Heart right ventricle (tissue), 16 donors: ENCODE measurements at regions not wholly inside any gene's neighbourhood (a gene's known extent, or its start where the extent isn't known, plus 50 kb on each side); places are given as distances from the start of the nearest gene placed in this dataset.
A peak's percentile ranks its signal among the peaks of the same experiment; 100 is the strongest.

ENCODE experiments used
- ATAC-seq, 8 donors: fragments of 200-7000 bp; cut with Tn5 transposase; one replicate each; pipeline ENCODE4 v1.9.1; 2020; ENCODE audit warnings: mild to moderate bottlenecking in 8 of 8, moderate library complexity in 8 of 8, moderate number of reproducible peaks in 1 of 8
- DNase-seq, 2 donors: peaks; one replicate each; pipeline ENCODE4 v3.0.0-alpha.2; 2020
- H3K27ac ChIP-seq, 10 donors: fragments of 200-600 bp; sonication (generic) in 2 of 10; one replicate each; pipeline versions ENCODE4 v1.5.0 to v1.8.0; 2020 to 2022; ENCODE audit warnings: mild to moderate bottlenecking in 3 of 10
- H3K27me3 ChIP-seq, 7 donors: fragments of 200-600 bp; one replicate each; pipeline ENCODE4 v1.8.0; 2021 to 2022; ENCODE audit warnings: mild to moderate bottlenecking in 2 of 7
- H3K36me3 ChIP-seq, 9 donors: fragments of 200-600 bp; sonication (generic) in 1 of 9; one replicate each; pipeline versions ENCODE4 v1.5.0 to v1.8.0; 2020 to 2022; ENCODE audit warnings: mild to moderate bottlenecking in 2 of 9
- H3K4me1 ChIP-seq, 9 donors: fragments of 200-600 bp; sonication (generic) in 1 of 9; one replicate each; pipeline versions ENCODE4 v1.5.0 to v1.8.0; 2020 to 2022; ENCODE audit warnings: mild to moderate bottlenecking in 4 of 9
- H3K4me3 ChIP-seq, 10 donors: fragments of 200-600 bp; sonication (generic) in 2 of 10; one replicate each; pipeline versions ENCODE4 v1.5.0 to v1.8.0; 2020 to 2022; ENCODE audit warnings: mild to moderate bottlenecking in 7 of 10, moderate library complexity in 2 of 10
- H3K9me3 ChIP-seq, 11 donors: fragments of 200-600 bp in 10 of 11; sonication (generic) in 2 of 11; one replicate each; pipeline versions ENCODE4 v1.5.0 to v1.8.0; 2013 to 2022; ENCODE audit warnings: mild to moderate bottlenecking in 2 of 11, control low read depth in 1 of 11, moderate library complexity in 1 of 11
- CTCF ChIP-seq, 9 donors: fragments of 200-600 bp; sonication (generic) in 2 of 9; IDR thresholded peaks; one replicate each; pipeline versions ENCODE4 v1.5.0 to v1.8.0; 2021 to 2022; ENCODE audit warnings: antibody characterized with exemption in 9 of 9, mild to moderate bottlenecking in 5 of 9, moderate library complexity in 1 of 9
- WGBS, 2 donors: extraction: QIAGEN DNeasy Blood & Tissue Kit; methylation state at CpG; one replicate each; pipeline ENCODE4 v1.1.7; 2013; ENCODE audit warnings: inconsistent platforms in 1 of 2; 5-methylcytosine and 5-hydroxymethylcytosine counted together
- intact Hi-C, 10 donors: fragments of 100-400 bp; cut with DNase I; formaldehyde crosslinking; loops; one replicate each; pipeline versions ENCODE4 v1.11.1 to v1.14.2; 2022
- donor health status: Arrhythmogenic right ventricular cardiomyopathy.
- donor health status: ischemic (EF 13 %, LVEDD 7.1; RV severe dilation, severe dysfunction).
- donor health status: healthy with polysubstance abuse.
- donor health status: DM: no; HTN: yes; CAD: no.
- donor health status: DM: no; HTN: no; CAD: no.
- donor health status: ischemic (EF 25% LVEDD 6.9; RV normal size, moderate dysfunction).
- donor health status: ischemic (EF 25% LVEDD 5.7; RV mildly dilated, moderate dysfunction).
- donor health status: healthy.
- donor health status: DM: yes; HTN: yes; CAD: no.
- donor health status: Ischemic cardiomyopathy.
- donor health status: ischemic (EF 35%, LVEDD 5.7; RV mildly dilated, moderate dysfunction).
- donor health status: nonischemic (EF 11% LVEDD 7.7; RV severe dilation, severe dysfunction).
- donor health status: DM: yes; HTN: yes; CAD: no.
- donor health status: PGD.
- donor health status: ischemic (EF 29% LVEDD 5.4; RV normal size, mild dysfunction).
- donor health status: nonischemic (EF 23%, LVEDD 6.1; RV moderate dilation, normal function).

DNA sequence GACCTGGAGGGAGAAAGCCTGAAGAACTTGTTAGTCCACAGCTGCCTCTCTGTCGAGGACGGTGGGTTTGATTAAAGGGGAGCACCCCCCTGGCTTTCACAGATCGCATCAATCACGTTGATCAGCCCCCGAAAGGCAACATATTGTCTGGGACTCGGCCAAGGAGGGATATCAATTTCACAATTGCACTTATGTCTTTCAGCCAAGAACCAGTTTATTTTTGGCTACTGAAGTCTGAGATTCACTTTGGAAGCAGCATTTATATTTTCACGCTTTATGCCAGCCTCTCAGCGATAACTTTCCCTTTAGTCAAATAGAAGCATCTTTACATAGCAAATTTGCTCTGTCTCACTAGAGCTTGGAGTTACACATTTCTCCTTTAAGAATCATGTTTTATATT is 253.2 kb upstream of the RRP15 start:
- DNase-seq (no peak), ATAC-seq (no peak)
- TF ChIP-seq CTCF (IDR thresholded peaks at IDR 0.05) = no peak
- peak overlapping the region in 1 of 10 donors; percentile 4 for H3K4me3 ChIP-seq
- no peaks in the 10 kb centered on the region for H3K27me3 ChIP-seq
- no peak overlapping the region for H3K27ac ChIP-seq
- no peaks in the 10 kb centered on the region for H3K36me3 ChIP-seq
- H3K9me3 ChIP-seq = peaks cover 0 to 4% (median 0%) of the 10 kb centered on the region in 11 donors
- 27 to 28% methylated on average over 8 of the region's 8 CpGs for WGBS, 2 donors
- intact Hi-C loops = no loop called here
- no peaks in the 10 kb centered on the region for H3K4me1 ChIP-seq

- no peak for ATAC-seq
- Histone ChIP-seq H3K4me1 (no peaks in the 10 kb centered on the region), H3K4me3 (no peak overlapping the region), H3K9me3 (peaks cover 0 to 24% (median 7%) of the 10 kb centered on the region in 11 donors), H3K36me3 (no peaks in the 10 kb centered on the region), H3K27ac (no peak overlapping the region), H3K27me3 (no peaks in the 10 kb centered on the region)
- DNase-seq = no peak
- intact Hi-C loops = no loop called here
- 56 to 60% methylated on average over 7 of the region's 7 CpGs for WGBS, 2 donors
- no peak for TF ChIP-seq CTCF (IDR thresholded peaks at IDR 0.05)
Observed at GRCh38 chr1:218034468-218034867, 250.6 kb upstream of the RRP15 start.

GRCh38 chr1:218048828-218049420 is 236.2 kb upstream of the RRP15 start:
- H3K27ac ChIP-seq = no peak overlapping the region
- no peak for DNase-seq
- TF ChIP-seq CTCF (IDR thresholded peaks at IDR 0.05) = no peak
- intact Hi-C loops = no loop called here
- H3K36me3 ChIP-seq = no peaks in the 10 kb centered on the region
- 42 to 59% methylated on average over 1 of the region's 1 CpG for WGBS, 2 donors
- H3K4me3 ChIP-seq = no peak overlapping the region
- no peaks in the 10 kb centered on the region for H3K4me1 ChIP-seq
- H3K27me3 ChIP-seq = no peaks in the 10 kb centered on the region
- H3K9me3 ChIP-seq = no peaks in the 10 kb centered on the region
- ATAC-seq = no peak

DNA sequence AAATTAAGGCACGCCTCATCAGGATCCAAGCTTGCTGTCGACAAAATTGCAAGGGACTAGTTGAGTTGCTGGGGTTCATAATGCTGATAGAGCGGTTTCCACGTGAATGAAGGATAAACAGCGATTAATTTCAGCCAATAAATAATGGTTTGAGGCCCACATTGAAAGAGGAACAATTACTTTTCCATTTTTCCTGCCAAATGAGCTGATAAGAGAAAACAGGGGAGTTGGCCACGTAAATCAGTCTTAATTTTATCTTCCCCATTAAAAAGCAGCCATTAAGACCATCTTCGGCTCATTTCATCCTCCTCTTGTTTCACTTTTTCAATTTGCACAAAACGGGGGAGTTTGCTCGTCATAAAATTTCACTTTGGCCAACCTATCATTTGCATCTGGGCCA is 235.5 kb upstream of the RRP15 start:
- no peak for DNase-seq
- no peaks in the 10 kb centered on the region for H3K27me3 ChIP-seq
- H3K4me1 ChIP-seq = no peaks in the 10 kb centered on the region
- WGBS, 2 donors = 67% methylated on average over 9 of the region's 9 CpGs
- H3K27ac ChIP-seq = no peak overlapping the region
- no peaks in the 10 kb centered on the region for H3K36me3 ChIP-seq
- TF ChIP-seq CTCF (IDR thresholded peaks at IDR 0.05) = no peak
- H3K4me3 ChIP-seq = no peak overlapping the region
- no peak for ATAC-seq
- no peaks in the 10 kb centered on the region for H3K9me3 ChIP-seq
- intact Hi-C loops = no loop called here
